Panc1 (cell line): ENCODE measurements at regions not wholly inside any gene's neighbourhood (a gene's known extent, or its start where the extent isn't known, plus 50 kb on each side); places are given as distances from the start of the nearest gene placed in this dataset.

ENCODE experiments used
- ATAC-seq: fragments of 200-7000 bp; cut with Tn5 transposase; 2 replicates; pipeline ENCODE4 v1.9.1; 2020; ENCODE audit warnings: mild to moderate bottlenecking, moderate library complexity
- BruUV-seq: library from RNA; stranded (reverse); fragments of 400-500 nt; replicated peaks from 2 replicates; lab custom pipeline; 2021; lab: Mats Ljungman, UMichigan
- CTCF ChIA-PET: fragments of 300-600 bp; sonication (Branson Sonifier 250); formaldehyde crosslinking; loops from one replicate; lab custom pipeline; 2022; ENCODE audit warnings: antibody characterized with exemption; lab: Charles Lee
- POLR2A ChIA-PET: fragments of 300-600 bp; sonication (Branson Sonifier 250); formaldehyde crosslinking; loops from one replicate; lab custom pipeline; 2022; ENCODE audit warnings: antibody characterized with exemption; lab: Charles Lee
- DNase-seq: peaks from one replicate; pipeline ENCODE4 v3.0.0-alpha.2; 2010; ENCODE audit warnings: low read depth, low spot score
- H3K27ac ChIP-seq: 2 replicates; pipeline ENCODE4 v1.5.1; 2011; ENCODE audit warnings: mild to moderate bottlenecking, low read length, inconsistent platforms
- H3K27me3 ChIP-seq: fragments of 200-500 bp; sonication (Bioruptor generic); 2 replicates; pipeline ENCODE4 v1.6.0; 2014; ENCODE audit warnings: low read length, inconsistent platforms; ENCODE audit not compliant: control insufficient read depth, insufficient read depth
- H3K36me3 ChIP-seq: fragments of 200-500 bp; sonication (Bioruptor generic); 2 replicates; pipeline ENCODE4 v1.5.1; 2014; ENCODE audit warnings: inconsistent platforms, mild to moderate bottlenecking, low read length, moderate library complexity; ENCODE audit not compliant: control insufficient read depth, insufficient read depth
- H3K4me1 ChIP-seq: 2 replicates; pipeline ENCODE4 v1.5.1; 2011; ENCODE audit warnings: inconsistent platforms, mild to moderate bottlenecking, low read length, moderate library complexity; ENCODE audit not compliant: control insufficient read depth, insufficient read depth
- H3K4me3 ChIP-seq, 2 experiments: 2 replicates each; pipeline ENCODE4 v1.5.1; 2011 to 2012; ENCODE audit warnings: low read depth in 2 of 2, low read length in 2 of 2, mild to moderate bottlenecking in 2 of 2, inconsistent platforms in 1 of 2, moderate library complexity in 1 of 2
- H3K9me3 ChIP-seq: fragments of 200-500 bp; sonication (Bioruptor generic); 2 replicates; pipeline ENCODE4 v1.5.1; 2014; ENCODE audit warnings: low read depth, mild to moderate bottlenecking, inconsistent platforms, low read length, moderate library complexity; ENCODE audit not compliant: control insufficient read depth, insufficient read depth
- CTCF ChIP-seq: fragments of 450-650 bp; IDR thresholded peaks from 2 replicates; pipeline ENCODE4 v1.5.1; 2017; ENCODE audit warnings: mild to moderate bottlenecking
- POLR2AphosphoS5 ChIP-seq: IDR thresholded peaks from 2 replicates; pipeline ENCODE4 v1.6.1; 2012; ENCODE audit warnings: mild to moderate bottlenecking, low read depth, low read length, moderate library complexity
- REST ChIP-seq, 2 experiments: IDR thresholded peaks; 2 replicates each; pipeline ENCODE4 v1.6.1; 2011 to 2012; ENCODE audit warnings: low read depth in 2 of 2, control low read depth in 1 of 2, low read length in 1 of 2, mild to moderate bottlenecking in 1 of 2, moderate library complexity in 1 of 2; ENCODE audit not compliant: insufficient read depth in 1 of 2
- SIN3A ChIP-seq: IDR thresholded peaks from 2 replicates; pipeline ENCODE4 v1.6.1; 2012; ENCODE audit warnings: low read depth, mild to moderate bottlenecking, low read length, moderate library complexity, borderline replicate concordance; ENCODE audit not compliant: insufficient read depth
- TCF7L2 ChIP-seq: IDR thresholded peaks from 2 replicates; pipeline ENCODE4 v1.6.1; 2011; ENCODE audit warnings: mild to moderate bottlenecking, low read depth, low read length, inconsistent platforms
- in situ Hi-C: cut with HindIII; loops from 2 replicates; pipeline ENCODE4 v1.10.0; 2016; ENCODE audit warnings: low sequenced_read_pairs, low pct_unique_long_range_greater_than_20kb
- intact Hi-C: fragments of 100-400 bp; cut with micrococcal nuclease; formaldehyde crosslinking; loops from one replicate; pipeline ENCODE4 v1.10.0; 2022; ENCODE audit not compliant: unreplicated experiment

- ChIA-PET POLR2A (no interaction called here), CTCF (no interaction called here)
- BruUV-seq: no TSS peak
- Histone ChIP-seq H3K27ac (no peak overlapping the region; the same call in 1 of the 2 replicates), H3K27me3 (no peaks in the 10 kb centered on the region), H3K9me3 (no peaks in the 10 kb centered on the region), H3K4me1 (no peaks in the 10 kb centered on the region), H3K36me3 (no peaks in the 10 kb centered on the region), H3K4me3 (no peak overlapping the region)
- TF ChIP-seq POLR2AphosphoS5: no peak
- TF ChIP-seq CTCF: no peak
- TF ChIP-seq SIN3A: no peak
- no peak for TF ChIP-seq TCF7L2
- no peak for TF ChIP-seq REST (IDR thresholded peaks at IDR 0.05; ENCODE audit: insufficient read depth in 1 of 2, low read depth in 2 of 2, low read length in 1 of 2)
- in situ Hi-C loops (no loop called here), intact Hi-C loops (no loop called here)
- ATAC-seq (no peak), DNase-seq (no peak)
These were observed 85.9 kb upstream of the HMGCLL1 start for GRCh38 chr6:55664591-55665587.

GRCh38 chr6:55663914-55664313 is 84.9 kb upstream of the HMGCLL1 start:
- Histone ChIP-seq H3K9me3 (no peaks in the 10 kb centered on the region), H3K36me3 (no peaks in the 10 kb centered on the region), H3K27ac (no peak overlapping the region), H3K27me3 (no peaks in the 10 kb centered on the region), H3K4me1 (no peaks in the 10 kb centered on the region), H3K4me3 (no peak overlapping the region)
- ChIA-PET POLR2A (no interaction called here), CTCF (no interaction called here)
- in situ Hi-C loops: no loop called here
- DNase-seq (no peak), ATAC-seq (no peak)
- intact Hi-C loops: no loop called here
- BruUV-seq: no TSS peak
- no peak for TF ChIP-seq POLR2AphosphoS5
- TF ChIP-seq SIN3A: no peak
- TF ChIP-seq REST (IDR thresholded peaks at IDR 0.05; ENCODE audit: insufficient read depth in 1 of 2, low read depth in 2 of 2, low read length in 1 of 2): no peak
- no peak for TF ChIP-seq CTCF
- no peak for TF ChIP-seq TCF7L2
